Fibroblast of lung (primary cell): ENCODE measurements at regions not wholly inside any gene's neighbourhood (a gene's known extent, or its start where the extent isn't known, plus 50 kb on each side); places are given as distances from the start of the nearest gene placed in this dataset.

Experiments used
- EZH2 ChIP-seq: IDR thresholded peaks from 2 replicates; pipeline ENCODE4 v1.5.1; 2012; ENCODE audit warnings: low read length, control low read depth, mild to moderate bottlenecking; ENCODE audit errors: missing control alignments
- TF ChIP-seq, protein P1 (sequence below), 2 donors: IDR thresholded peaks in 1 of 2; conservative IDR thresholded peaks in 1 of 2; 1 replicate in 1 of 2; 2 replicates in 1 of 2; pipeline ENCODE4 v1.5.1; 2011 to 2012; ENCODE audit warnings: low read length in 2 of 2, control low read depth in 1 of 2, inconsistent platforms in 1 of 2, low read depth in 1 of 2, mild to moderate bottlenecking in 1 of 2

DNA sequence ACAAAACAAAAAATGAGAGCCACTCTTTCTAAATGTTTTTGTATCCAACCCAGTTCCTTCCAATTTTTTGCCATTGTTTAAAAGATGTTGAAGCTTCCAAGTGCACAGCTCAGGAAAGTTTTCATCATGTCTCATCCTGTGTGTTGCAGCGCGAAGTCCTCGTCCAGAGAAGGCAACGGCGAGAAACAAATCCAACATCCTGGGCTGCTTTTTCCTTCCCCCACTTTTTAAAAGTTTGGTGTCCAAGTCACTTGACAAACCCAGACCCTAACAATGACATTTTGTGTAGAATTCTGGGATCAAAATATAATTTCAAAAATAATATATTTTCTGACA is 92.3 kb downstream of the ANKRD60 start:
- no peak for TF ChIP-seq EZH2
- TF ChIP-seq, protein P1, sequence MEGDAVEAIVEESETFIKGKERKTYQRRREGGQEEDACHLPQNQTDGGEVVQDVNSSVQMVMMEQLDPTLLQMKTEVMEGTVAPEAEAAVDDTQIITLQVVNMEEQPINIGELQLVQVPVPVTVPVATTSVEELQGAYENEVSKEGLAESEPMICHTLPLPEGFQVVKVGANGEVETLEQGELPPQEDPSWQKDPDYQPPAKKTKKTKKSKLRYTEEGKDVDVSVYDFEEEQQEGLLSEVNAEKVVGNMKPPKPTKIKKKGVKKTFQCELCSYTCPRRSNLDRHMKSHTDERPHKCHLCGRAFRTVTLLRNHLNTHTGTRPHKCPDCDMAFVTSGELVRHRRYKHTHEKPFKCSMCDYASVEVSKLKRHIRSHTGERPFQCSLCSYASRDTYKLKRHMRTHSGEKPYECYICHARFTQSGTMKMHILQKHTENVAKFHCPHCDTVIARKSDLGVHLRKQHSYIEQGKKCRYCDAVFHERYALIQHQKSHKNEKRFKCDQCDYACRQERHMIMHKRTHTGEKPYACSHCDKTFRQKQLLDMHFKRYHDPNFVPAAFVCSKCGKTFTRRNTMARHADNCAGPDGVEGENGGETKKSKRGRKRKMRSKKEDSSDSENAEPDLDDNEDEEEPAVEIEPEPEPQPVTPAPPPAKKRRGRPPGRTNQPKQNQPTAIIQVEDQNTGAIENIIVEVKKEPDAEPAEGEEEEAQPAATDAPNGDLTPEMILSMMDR (conservative IDR thresholded peaks at IDR 0.05 in 1 of 2, IDR thresholded peaks at IDR 0.05 in 1 of 2; ENCODE audit: low read depth in 1 of 2, low read length in 2 of 2): no peak
